Activated CD4-positive, alpha-beta T cell treated with anti-CD3 and anti-CD28 coated beads for 24 hours (primary cell): ENCODE measurements at regions not wholly inside any gene's neighbourhood (a gene's known extent, or its start where the extent isn't known, plus 50 kb on each side); places are given as distances from the start of the nearest gene placed in this dataset.
"Not testable (repeated sequence)": the region's sequence is repeated elsewhere in the genome, so short reads cannot be mapped to it uniquely, and the experiment has no call there.

Experiments
- DNase-seq, 2 donors: peaks; one replicate each; pipeline ENCODE4 v3.0.0-alpha.2; 2020; ENCODE audit warnings: low read depth in 2 of 2

GRCh38 chr14:53295985-53296582 is 143.0 kb upstream of the DDHD1 start:
- DNase-seq, result peak in 1 of 2 donors; percentile 31

GRCh38 chr14:53295372-53295771 is 142.2 kb upstream of the DDHD1 start:
- DNase-seq, result no peak

- DNase-seq, result no peak
These were observed 133.2 kb upstream of the DDHD1 start for GRCh38 chr14:53286301-53286700.

DNA sequence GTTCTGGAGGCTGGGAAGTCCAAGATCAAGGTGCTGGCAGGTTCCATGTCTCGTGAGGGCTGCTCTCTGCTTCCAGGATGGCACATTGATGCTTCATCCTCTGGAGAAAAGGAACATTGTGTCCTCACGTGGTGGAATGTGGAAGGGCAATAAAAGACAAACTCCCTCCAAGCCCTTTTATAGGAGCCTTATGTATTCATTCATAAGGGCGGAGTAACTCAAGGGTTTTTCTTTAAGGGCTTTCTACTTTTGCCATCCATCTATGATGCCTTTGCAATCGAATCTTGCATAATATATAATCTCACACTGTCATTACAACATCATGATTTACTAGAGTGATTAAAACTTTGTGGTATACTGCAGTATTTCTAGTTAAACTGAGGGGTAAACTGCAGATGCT is 132.7 kb upstream of the DDHD1 start:
- no peak for DNase-seq

DNA sequence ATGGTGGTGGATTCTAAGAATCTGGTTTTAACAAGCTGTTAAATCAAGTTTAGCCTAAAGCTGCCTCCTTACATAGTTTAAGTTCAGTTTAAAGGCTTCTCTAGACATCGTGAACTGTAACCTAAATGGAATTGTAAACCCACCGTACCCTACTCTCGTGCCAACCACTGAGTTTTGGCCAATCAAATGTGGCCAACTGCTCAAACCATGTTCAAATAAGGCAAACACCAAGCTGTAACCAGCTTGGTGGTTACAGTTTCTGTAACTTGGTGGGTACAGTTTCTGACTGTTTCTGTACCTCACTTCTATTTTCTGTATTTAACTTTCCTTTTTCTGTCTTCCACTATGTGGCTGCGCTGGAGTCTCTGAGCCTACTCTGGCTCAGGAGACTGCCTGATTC is 131.9 kb upstream of the DDHD1 start:
- DNase-seq, result no peak

DNA sequence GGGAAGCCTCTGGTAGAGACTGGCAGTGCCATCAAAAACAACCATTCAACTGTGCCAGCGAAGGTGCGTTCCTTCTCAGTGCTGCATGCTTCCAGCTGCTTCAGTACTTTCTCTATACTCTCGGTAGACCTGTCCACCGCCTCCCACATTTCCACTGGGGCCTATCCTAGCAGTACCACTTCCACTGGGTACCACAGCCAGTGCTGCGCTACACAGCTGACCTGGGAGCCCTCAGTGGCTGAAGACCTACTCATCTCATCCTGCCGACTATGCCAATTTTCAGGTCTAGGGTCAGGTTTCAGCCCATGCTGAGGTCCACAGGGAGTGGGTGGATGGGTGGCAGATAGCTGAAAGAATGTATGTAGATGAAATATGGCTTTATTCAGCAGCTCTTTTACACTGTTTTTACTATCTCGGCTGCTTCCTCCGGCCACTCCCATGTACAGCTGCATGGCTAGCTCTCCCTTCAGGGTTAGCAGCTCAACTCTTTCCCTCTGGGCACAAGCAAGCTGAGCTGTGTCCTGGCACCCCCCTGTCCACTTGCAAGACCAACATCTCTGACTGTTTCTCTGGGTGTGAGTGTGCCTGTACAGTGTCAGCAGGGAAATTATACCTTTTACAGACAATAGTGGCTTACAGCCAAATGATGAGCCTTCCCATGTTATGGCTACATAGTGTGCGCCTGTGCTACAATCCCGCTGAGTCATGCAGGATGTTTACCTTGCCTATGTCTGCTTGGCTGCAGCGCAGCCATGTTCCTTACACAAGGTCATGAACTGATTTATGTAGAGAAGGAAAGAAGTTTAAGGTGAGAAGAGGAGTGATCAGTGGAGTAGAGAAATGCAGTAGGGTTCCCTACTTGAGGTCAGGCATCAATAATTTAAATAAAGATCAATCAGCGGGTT is 125.7 kb upstream of the DDHD1 start:
- no peak for DNase-seq

GRCh38 chr14:53273671-53274072 is 120.5 kb upstream of the DDHD1 start:
- DNase-seq, result no peak

GRCh38 chr14:53265025-53265424 is 111.9 kb upstream of the DDHD1 start:
- no peak for DNase-seq

DNA sequence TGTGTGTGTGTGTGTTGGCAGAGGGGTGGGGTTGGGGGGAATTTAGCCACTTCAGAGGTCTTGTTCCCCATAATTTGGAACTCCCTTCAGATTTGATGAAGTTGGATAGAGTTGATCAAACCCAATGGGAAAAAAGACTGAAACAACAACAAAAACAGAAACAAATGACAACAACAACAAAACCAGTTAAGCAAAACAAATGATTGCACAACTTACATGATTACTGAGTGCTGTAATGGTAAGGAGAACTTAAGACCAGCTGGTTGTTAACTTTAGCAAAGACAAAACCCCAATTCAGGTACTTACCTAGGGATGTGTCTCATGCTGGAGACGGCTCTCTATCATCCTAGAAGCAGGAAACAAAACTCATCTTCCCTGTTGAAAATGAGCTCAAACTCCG is 107.8 kb upstream of the DDHD1 start:
- no peak for DNase-seq

DNA sequence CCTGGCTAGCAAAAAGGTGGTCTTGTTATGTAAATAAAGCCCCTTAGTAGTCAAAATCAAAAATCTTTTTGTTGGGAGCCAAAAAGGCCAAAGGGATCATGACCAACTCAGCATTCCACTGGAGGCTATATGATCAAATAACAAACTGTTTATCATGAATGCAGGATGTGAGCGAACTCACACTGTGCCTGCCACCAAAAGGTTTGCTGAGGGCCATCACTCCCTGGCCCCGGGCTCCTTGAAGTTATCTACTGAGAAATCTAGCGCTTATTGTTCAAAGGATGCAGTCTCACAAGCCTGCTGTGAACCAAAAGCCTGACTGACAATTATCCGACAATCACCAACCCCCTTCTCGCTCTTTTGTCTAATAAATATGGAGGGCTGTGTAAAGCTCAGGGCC is 107.2 kb upstream of the DDHD1 start:
- no peak for DNase-seq

GRCh38 chr14:53252141-53252540 is 99.0 kb upstream of the DDHD1 start:
- DNase-seq, result no peak

DNA sequence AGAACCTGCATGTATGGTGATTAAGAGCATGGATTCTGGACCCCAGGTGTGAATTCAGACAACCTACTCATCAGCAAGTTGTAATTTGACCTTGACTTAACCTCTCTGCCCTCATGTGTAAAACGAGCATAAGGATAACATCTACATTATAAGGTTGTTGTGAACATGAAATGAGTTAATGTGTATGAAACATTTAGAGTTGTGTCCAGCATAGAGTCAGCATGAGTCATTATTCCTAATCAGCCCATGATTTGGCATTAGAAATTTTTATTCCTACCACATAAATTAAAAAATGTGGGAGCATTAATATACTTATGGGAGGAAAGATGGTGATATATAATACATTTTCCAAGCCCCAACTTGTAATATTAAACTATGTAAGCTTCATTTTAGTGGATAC is 95.9 kb upstream of the DDHD1 start:
- no peak for DNase-seq

DNA sequence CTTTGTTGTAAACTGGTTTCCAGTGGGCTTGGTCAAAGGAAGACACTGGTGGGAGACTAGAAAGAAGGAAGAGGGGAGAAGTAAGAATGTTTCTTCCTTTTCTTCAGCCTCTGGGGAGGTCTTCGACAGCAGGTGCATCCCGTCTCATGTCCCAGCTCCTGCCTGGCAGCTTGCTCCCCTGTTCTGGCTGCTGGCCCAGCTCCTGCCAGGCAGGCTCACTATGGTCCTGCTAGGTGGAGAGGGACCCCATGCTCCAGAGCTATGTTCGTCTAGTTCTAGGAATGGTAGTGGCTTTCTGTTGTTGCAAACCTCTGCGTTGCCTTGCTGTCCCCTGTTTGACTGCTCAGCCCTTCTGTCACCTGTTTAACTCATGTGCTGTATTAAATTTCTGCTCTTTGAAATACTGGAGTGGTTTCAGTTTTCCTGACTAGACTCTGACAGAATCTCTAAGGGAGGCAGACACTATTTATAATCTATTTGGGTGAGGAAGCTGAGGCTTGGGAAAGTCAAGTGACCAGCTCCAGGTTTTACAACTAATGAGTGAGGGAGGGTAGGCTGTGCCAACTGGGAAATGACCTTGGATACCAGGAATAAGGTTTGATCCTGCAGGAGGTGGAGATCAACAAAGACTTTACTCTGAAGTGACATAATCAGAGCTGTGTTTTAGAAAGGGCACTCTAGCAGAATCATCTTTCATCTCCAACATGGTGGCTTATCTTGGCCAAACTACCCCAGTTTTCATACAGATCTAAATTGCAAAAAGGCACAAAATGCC is 94.7 kb upstream of the DDHD1 start:
- no peak for DNase-seq

DNA sequence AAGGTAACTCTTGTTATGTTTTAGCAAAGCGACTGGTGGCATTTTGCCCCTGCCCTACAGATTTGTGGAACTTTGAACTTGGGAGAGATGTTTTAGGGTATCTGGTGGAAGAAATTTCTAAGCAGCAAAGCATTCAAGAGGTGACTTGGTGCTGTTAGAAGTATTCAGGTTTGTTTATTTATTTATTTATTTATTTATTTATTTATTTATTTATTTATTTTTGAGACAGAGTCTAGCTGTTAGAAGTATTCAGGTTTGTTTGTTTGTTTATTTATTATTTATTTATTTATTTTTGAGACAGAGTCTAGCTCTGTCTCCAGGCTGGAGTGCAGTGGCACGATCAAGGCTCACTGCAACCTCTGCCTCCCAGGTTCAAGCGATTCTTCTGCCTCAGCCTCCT is 89.8 kb upstream of the DDHD1 start:
- not testable (repeated sequence) for DNase-seq

DNA sequence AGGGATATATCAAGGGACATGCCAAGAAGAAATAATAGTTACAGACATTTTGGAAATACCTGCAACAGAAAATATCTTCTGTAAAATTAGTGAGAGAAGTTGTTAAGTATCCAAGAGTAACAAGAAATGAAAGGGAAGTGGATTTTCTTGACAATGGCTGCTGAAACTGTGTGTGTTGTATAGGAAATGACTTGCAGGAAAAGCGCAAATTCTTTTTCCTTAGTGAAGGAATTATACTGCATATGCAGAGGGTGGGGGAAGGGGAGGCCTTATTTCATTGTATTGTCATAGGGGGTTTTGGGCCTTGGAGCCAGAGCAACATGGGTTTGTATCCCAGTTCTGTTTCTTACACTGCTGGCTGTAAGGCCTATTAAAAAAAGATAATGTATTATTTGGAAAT is 84.4 kb upstream of the DDHD1 start:
- DNase-seq, result no peak

GRCh38 chr14:53236708-53237107 is 83.6 kb upstream of the DDHD1 start:
- no peak for DNase-seq

DNA sequence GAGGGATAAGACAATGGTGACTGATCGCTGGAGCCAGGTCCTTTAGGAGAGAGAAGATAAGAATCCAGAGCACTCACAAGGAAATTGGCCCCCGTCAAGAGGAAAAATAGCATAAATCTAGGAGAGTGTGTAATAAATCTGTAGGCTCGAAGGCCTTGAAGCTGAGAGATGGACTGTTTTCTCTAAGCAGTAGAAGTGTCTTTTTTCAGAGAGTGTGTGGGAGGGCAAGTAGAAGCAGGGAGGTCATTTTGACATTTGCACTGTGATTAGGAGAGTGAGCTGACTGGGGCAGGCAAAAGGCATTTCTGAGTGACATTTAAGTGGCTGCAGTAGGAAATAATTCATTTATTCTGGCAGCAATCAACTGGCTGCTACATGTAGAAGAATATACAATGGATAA is 78.0 kb upstream of the DDHD1 start:
- DNase-seq, result no peak

DNA sequence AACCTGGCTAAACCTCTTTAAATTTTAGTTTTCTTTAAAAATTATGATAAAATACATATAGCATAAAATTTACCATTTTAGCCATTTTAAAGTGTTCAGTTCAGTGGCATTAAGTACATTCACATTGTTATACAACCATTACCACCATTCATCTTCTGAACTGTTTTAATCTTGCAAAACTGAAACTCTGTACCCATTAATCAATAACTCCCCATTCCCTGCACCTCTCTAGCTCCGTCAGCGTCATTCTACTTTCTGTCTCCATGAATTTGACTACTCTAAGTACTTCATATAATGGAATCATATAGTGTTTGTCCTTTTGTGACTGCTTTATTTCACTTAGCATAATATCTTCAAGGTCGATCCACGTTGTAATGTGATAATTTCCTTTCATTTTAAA is 75.8 kb upstream of the DDHD1 start:
- DNase-seq, result no peak

DNA sequence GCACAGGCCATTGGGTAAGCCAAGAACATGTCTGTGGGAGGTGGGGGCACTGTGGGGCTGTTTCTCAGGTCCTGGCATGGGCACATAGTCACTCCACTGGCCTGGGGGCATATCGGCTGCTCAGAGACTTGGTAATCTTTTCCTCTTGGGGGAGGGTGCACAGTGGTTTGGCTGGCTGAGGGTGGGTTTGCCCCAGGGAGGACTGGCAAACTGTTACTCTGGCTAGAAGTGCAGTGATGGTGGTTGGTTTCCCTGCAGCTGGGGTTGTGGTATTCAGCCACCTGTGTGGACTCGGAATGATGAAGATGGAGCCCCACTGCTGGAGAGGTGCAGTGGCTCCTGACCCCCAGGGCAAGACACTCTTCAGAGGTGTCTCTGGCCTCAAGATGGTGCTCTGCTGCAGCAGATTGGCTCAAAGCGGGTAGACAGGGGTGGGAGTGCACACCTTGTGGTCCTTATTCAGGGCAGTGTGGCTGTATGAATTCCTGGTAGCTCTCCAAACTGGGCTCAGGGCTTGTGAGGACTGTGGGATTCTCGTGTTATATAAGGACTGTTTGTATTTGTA is 74.1 kb upstream of the DDHD1 start:
- DNase-seq, result no peak

DNA sequence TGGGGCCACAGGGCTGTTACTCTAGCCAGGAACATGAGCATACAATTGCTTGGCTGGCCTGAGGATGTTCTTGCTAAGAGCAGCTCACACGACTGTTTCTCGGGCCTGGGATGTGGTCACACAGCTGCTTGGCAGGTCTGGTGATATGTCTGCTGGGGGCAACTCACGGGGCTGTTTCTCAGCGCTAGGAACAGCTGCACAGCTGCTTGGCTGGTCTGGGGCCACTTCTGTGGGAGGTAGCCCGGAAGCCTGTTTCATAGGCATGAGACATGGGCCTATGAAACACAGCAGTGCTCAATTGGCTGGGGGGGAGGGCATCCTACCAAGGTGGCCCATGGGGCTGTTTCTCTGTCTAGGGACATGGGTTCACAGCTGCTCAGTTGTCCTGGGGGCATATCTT is 73.4 kb upstream of the DDHD1 start:
- DNase-seq, result no peak

DNA sequence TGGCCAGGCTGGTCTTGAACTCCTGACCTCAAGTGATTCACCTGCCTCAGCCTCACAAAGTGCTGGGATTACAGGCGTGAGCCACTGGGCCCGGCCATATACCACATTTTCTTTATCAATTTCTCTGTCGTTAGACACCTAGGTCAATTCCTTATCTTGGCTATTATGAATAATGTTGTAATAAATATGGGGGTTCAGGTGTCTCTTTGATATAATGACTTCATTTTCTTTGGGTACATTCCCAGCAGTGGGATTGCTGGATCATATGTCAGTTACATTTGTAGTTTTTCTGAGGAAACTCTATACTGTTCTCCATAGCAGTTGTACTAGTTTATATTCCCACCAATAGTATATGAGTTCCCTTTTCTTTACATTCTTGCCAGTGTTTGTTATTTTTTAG is 67.8 kb upstream of the DDHD1 start:
- DNase-seq, result no peak

DNA sequence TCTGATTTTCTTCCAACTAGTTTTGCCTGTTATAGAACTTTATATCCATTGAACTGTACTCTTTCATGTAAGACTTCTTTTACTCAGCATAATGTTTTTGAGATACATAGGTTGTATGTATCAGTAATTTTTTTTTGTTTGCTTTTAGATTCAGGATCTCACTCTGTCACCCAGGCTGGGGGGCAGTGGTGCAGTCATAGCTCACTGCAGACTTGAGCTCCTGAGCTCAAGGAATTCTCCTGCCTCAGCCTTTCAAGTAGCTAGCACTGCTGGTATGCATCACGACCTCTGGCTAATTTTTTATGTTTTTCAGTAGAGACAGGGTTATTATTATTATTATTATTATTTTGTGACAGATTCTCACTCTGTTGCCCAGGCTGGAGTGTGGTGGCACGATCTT is 65.0 kb upstream of the DDHD1 start:
- no peak for DNase-seq
